ENCODE measurements at regions not wholly inside any gene's neighbourhood (a gene's known extent, or its start where the extent isn't known, plus 50 kb on each side); places are given as distances from the start of the nearest gene placed in this dataset.

DNA sequence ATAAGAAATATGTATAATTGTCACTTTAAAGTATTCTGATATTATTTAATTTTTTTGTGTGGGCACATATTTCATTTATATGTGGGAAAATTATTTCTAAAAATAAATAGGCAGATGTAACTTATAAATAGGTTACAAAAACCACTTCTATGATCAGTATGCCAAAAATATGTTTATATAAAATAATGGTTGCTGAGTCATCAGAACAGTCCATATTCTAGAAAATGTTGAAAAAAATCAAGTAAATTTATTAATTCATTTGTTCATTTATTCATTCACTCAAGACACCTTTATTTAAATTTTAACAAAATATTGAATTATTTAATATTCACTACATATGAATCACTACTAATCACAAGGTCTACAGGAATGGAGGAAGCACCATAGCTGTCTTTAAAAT is 1387.3 kb upstream of the C9orf72 start:
- Histone ChIP-seq H3K4me1 (no peaks in the 10 kb centered on the region), H3K27ac (no peak overlapping the region), H3K36me3 (no peaks in the 10 kb centered on the region), H3K27me3 (no peaks in the 10 kb centered on the region), H3K9me3 (no peaks in the 10 kb centered on the region), H3K4me3 (replicated peaks in 1 of 3) (no peak overlapping the region)
- no peak for DNase-seq
- intact Hi-C loops (cut with DNase I) = no loop called here
- TF ChIP-seq, protein P1, sequence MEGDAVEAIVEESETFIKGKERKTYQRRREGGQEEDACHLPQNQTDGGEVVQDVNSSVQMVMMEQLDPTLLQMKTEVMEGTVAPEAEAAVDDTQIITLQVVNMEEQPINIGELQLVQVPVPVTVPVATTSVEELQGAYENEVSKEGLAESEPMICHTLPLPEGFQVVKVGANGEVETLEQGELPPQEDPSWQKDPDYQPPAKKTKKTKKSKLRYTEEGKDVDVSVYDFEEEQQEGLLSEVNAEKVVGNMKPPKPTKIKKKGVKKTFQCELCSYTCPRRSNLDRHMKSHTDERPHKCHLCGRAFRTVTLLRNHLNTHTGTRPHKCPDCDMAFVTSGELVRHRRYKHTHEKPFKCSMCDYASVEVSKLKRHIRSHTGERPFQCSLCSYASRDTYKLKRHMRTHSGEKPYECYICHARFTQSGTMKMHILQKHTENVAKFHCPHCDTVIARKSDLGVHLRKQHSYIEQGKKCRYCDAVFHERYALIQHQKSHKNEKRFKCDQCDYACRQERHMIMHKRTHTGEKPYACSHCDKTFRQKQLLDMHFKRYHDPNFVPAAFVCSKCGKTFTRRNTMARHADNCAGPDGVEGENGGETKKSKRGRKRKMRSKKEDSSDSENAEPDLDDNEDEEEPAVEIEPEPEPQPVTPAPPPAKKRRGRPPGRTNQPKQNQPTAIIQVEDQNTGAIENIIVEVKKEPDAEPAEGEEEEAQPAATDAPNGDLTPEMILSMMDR (IDR thresholded peaks at IDR 0.05) = no peak
- no peak for TF ChIP-seq POLR2A (IDR thresholded peaks at IDR 0.05)

DNA sequence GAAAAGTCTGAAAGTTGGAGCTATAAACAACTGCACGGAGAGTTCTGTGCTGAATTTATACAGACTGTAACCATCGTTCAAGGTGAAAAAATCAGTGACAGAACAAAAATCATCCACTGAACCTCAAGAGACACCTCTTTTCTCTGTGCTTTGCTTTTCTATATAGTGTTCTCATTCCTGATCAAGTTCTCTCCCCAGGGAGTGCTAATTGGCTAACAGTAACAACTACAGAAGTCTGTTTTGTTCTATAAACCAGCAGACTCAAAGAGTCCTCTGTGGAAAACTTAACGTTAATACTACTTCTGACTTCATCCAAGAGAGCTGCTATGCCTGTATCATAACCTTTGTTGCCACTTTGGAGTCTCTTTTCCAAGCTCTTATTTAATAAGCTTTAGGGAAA is 1388.3 kb upstream of the C9orf72 start:
- Histone ChIP-seq H3K27me3 (no peaks in the 10 kb centered on the region), H3K4me3 (replicated peaks in 1 of 3) (no peak overlapping the region), H3K4me1 (no peaks in the 10 kb centered on the region), H3K36me3 (no peaks in the 10 kb centered on the region), H3K27ac (no peak overlapping the region), H3K9me3 (no peaks in the 10 kb centered on the region)
- WGBS, 2 donors = 65 to 68% methylated on average over 3 of the region's 3 CpGs
- TF ChIP-seq POLR2A (IDR thresholded peaks at IDR 0.05) = no peak
- TF ChIP-seq, protein P1 (IDR thresholded peaks at IDR 0.05) = no peak
- no peak for DNase-seq
- intact Hi-C loops (cut with DNase I) = no loop called here

DNA sequence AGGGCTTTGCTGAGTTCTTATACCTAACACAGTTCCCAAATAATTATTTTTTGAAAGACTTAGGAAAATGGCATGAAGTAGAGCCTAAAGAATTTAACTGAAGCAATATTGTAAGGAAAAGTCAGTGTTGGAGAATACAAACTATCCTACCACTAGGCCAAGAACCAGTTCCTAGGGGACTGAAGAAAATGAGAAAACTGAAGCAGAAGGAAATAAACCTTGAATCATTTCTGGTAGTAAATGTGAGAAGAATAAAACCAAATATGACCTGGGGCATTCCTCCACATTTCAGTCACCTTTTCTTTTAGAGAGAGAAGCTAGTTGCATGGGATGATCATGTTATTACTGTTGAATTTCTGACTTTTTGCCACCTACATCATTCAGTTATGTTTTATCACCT is 1393.9 kb upstream of the C9orf72 start:
- no peak for DNase-seq
- intact Hi-C loops (cut with DNase I) = no loop called here
- no peaks in the 10 kb centered on the region for H3K4me1 ChIP-seq

DNA sequence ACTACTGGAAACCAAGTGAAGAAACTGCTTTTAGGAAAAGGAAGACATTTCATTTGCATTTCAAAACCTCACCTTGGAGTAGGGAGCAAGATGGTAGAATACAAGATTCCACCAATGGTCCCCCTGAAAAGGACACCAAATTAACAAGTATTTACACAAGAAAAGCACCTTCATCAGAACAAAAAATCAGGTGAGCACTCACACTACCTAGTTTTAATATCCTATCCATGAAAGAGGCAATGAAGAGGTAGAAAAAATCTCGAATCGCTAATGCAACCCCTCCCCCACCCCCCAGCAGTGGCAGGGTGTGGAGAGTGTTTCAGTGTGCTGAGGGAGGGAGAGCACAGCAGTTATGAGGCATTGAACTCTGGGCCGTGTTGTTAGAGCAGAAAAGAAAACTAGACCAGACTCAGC is 1397.0 kb upstream of the C9orf72 start:
- TF ChIP-seq, protein P1 (IDR thresholded peaks at IDR 0.05) = no peak
- no peak for TF ChIP-seq POLR2A (IDR thresholded peaks at IDR 0.05)
- no peaks in the 10 kb centered on the region for H3K27me3 ChIP-seq
- H3K4me3 ChIP-seq (replicated peaks in 1 of 3) = no peak overlapping the region
- intact Hi-C loops (cut with DNase I) = no loop called here
- no peaks in the 10 kb centered on the region for H3K9me3 ChIP-seq
- no peak overlapping the region for H3K27ac ChIP-seq
- H3K36me3 ChIP-seq = no peaks in the 10 kb centered on the region
- DNase-seq = no peak
- WGBS, 2 donors = 28% methylated on average over 3 of the region's 3 CpGs
- no peaks in the 10 kb centered on the region for H3K4me1 ChIP-seq

More for the DNA sequence above, 1393.9 kb upstream of the C9orf72 start:
- no peaks in the 10 kb centered on the region for H3K27me3 ChIP-seq
- no peaks in the 10 kb centered on the region for H3K36me3 ChIP-seq
- H3K27ac ChIP-seq = no peak overlapping the region
- H3K9me3 ChIP-seq = no peaks in the 10 kb centered on the region
- no peak overlapping the region for H3K4me3 ChIP-seq (replicated peaks in 1 of 3)
- TF ChIP-seq, protein P1 (IDR thresholded peaks at IDR 0.05) = no peak
- TF ChIP-seq POLR2A (IDR thresholded peaks at IDR 0.05) = no peak

DNA sequence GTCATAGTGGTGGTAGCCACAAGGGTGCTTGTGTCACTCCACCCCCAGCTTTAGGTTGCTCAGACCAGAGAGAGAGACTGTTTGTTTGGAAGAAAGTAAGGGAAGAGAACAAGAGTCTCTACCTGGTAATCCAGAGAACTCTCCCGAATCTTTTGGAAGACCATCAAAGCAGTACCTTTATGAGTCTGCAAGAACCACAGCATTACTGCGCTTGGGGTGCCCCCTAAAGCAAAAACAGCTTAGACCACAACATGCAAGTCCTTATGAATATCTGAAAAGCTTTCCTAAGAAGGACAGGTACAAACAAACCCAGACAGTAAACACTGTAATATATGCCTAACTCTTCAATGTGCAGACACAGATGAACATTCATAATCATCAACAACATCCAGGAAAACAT is 1398.6 kb upstream of the C9orf72 start:
- Histone ChIP-seq H3K36me3 (no peaks in the 10 kb centered on the region), H3K27me3 (no peaks in the 10 kb centered on the region), H3K27ac (no peak overlapping the region), H3K4me1 (no peaks in the 10 kb centered on the region), H3K9me3 (no peaks in the 10 kb centered on the region), H3K4me3 (replicated peaks in 1 of 3) (no peak overlapping the region)
- intact Hi-C loops (cut with DNase I) = no loop called here
- 44 to 55% methylated on average over 1 to 2 of the region's 2 CpGs for WGBS, 2 donors
- TF ChIP-seq POLR2A (IDR thresholded peaks at IDR 0.05) = no peak
- TF ChIP-seq, protein P1 (IDR thresholded peaks at IDR 0.05) = no peak
- no peak for DNase-seq

Measured in thyroid gland (tissue), 4 donors.